ENCODE measurements at regions not wholly inside any gene's neighbourhood (a gene's known extent, or its start where the extent isn't known, plus 50 kb on each side); places are given as distances from the start of the nearest gene placed in this dataset.

DNA sequence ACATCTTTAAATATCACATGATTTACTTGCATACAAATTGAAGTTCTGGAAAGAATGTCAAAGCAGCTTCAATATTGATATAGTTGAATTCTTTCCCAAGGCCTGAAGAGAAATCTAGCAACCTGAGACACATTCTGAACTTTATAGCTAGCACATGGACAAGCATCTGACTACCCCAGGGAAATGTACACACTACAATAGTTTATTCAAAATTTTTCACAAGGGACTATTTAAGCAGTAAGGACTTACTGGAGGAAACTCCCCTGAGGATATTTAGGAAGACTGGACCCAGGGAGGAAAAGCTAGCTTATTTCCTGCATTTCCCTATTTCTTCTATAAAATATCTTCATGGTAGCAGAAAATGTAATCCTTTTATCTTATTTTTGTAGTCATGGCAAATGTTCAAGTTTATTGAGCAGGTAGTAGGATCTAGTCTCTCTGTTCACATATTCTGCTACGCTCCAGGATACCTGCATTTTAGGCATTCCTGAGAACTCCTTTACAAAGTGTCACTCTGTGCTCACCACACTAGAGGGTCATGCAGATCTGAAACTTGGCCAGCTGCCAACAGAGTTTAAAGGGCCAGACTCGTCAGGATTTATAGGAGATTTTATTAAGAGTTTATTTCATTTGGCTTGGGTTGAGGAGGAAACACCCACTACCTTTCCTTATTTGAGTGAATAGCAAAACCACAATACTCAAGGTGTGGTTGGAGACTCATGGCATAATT is 348.4 kb upstream of the FTMT start:
- no peaks in the 10 kb centered on the region for H3K27me3 ChIP-seq (ENCODE audit: control insufficient read depth, insufficient read depth, low read length)

DNA sequence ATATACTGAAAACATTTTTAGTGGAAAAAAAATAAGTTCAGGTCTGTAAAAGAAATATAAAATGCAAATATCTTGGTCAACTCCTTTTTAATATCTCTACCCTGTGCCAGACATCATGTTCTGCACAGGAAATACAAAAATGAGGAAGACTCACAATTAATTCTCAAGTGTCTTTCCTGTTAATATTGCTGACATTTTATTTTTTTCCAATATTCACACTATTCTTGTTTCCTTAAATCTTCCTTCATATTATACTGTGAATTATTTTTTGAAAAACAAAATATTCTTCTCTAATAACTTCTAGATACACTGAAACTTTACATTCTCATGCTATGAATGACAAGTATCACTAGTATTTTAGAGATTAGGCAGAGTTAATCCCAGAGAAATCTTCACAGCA is 334.7 kb upstream of the FTMT start:
- H3K4me2 ChIP-seq (ENCODE audit: low read length) = no peak overlapping the region
- H3K27me3 ChIP-seq (ENCODE audit: control insufficient read depth, insufficient read depth, low read length) = no peaks in the 10 kb centered on the region
- no peaks in the 10 kb centered on the region for H3K9me3 ChIP-seq (replicated peaks; ENCODE audit: low read length)
- no peak overlapping the region for H3K9ac ChIP-seq (ENCODE audit: low read depth, low read length)
- no peaks in the 10 kb centered on the region for H3K4me1 ChIP-seq (ENCODE audit: control insufficient read depth, insufficient read depth, low read length)
- no peak overlapping the region for H3K4me3 ChIP-seq (ENCODE audit: low read length)
- H3K36me3 ChIP-seq (ENCODE audit: insufficient read depth, low read length) = no peaks in the 10 kb centered on the region

More for the DNA sequence above, 348.4 kb upstream of the FTMT start:
- no peak overlapping the region for H3K9ac ChIP-seq (ENCODE audit: low read depth, low read length)
- no peak overlapping the region for H3K4me3 ChIP-seq (ENCODE audit: low read length)
- H3K4me1 ChIP-seq (ENCODE audit: control insufficient read depth, insufficient read depth, low read length) = no peaks in the 10 kb centered on the region
- no peaks in the 10 kb centered on the region for H3K9me3 ChIP-seq (replicated peaks; ENCODE audit: low read length)
- no peaks in the 10 kb centered on the region for H3K36me3 ChIP-seq (ENCODE audit: insufficient read depth, low read length)
- no peak overlapping the region for H3K4me2 ChIP-seq (ENCODE audit: low read length)

DNA sequence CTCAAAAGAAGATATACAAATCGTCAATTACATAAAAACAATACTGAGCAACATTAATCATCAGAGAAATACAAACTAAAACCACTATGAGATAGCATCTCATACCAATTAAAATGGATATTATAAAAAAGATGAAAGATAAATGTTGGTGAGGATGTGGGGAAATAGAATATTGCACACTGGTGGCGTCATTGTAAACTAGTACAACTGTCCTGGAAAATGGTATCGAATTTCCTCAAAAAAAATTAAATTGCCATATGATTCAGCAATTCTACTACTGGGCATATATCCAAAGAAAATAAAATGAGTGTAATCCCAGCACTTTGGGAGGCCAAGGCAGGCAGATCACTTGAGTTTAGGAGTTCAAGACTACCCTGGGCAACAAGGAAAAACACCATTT is 326.0 kb upstream of the FTMT start:
- H3K9ac ChIP-seq (ENCODE audit: low read depth, low read length) = no peak overlapping the region
- H3K4me3 ChIP-seq (ENCODE audit: low read length) = no peak overlapping the region
- H3K4me2 ChIP-seq (ENCODE audit: low read length) = no peak overlapping the region
- no peaks in the 10 kb centered on the region for H3K36me3 ChIP-seq (ENCODE audit: insufficient read depth, low read length)
- no peaks in the 10 kb centered on the region for H3K9me3 ChIP-seq (replicated peaks; ENCODE audit: low read length)
- H3K27me3 ChIP-seq (ENCODE audit: control insufficient read depth, insufficient read depth, low read length) = no peaks in the 10 kb centered on the region
- H3K4me1 ChIP-seq (ENCODE audit: control insufficient read depth, insufficient read depth, low read length) = no peaks in the 10 kb centered on the region

DNA sequence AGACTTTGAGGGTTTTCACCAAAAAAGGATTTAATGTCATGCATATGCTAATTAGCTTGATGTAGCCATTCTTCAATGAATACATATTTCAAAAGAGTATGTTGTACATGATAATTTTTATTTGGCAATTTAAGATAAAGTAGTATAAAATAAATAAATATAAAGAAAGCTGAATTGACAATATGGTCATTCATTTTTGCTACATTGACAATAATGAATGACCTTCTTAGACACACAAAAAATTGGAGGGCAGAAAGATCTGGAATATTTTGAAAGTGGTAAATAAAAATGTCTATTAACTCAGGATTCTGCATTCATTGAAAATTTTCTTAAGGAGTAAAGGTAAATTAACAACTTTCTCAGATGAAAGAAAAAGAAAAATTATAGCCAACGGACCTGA is 324.8 kb upstream of the FTMT start:
- no peaks in the 10 kb centered on the region for H3K36me3 ChIP-seq (ENCODE audit: insufficient read depth, low read length)
- no peak overlapping the region for H3K4me2 ChIP-seq (ENCODE audit: low read length)

DNA sequence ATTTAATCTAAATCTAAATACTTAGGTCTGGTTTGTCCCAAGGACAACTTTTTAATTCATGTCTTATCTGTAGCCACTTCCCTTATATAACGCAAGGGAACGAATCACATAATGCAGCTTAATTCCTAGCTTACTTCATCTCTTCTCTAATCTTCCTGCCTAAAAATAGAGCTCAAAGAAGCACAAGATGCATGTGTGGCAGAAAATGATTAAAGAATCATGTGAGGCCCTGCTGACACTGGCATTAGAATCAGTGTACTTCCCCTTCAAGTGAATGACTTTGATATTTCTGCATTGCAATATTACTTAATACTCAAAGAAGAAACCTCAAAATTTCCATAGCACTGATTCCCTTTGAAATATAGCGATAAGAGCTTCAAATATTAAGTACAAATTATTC is 317.9 kb upstream of the FTMT start:
- no peaks in the 10 kb centered on the region for H3K27me3 ChIP-seq (ENCODE audit: control insufficient read depth, insufficient read depth, low read length)
- H3K36me3 ChIP-seq (ENCODE audit: insufficient read depth, low read length) = no peaks in the 10 kb centered on the region
- no peak overlapping the region for H3K4me2 ChIP-seq (ENCODE audit: low read length)
- no peaks in the 10 kb centered on the region for H3K4me1 ChIP-seq (ENCODE audit: control insufficient read depth, insufficient read depth, low read length)
- H3K9ac ChIP-seq (ENCODE audit: low read depth, low read length) = no peak overlapping the region
- H3K4me3 ChIP-seq (ENCODE audit: low read length) = no peak overlapping the region
- no peaks in the 10 kb centered on the region for H3K9me3 ChIP-seq (replicated peaks; ENCODE audit: low read length)

More for the DNA sequence above, 324.8 kb upstream of the FTMT start:
- no peak overlapping the region for H3K9ac ChIP-seq (ENCODE audit: low read depth, low read length)
- H3K9me3 ChIP-seq (replicated peaks; ENCODE audit: low read length) = no peaks in the 10 kb centered on the region
- no peaks in the 10 kb centered on the region for H3K27me3 ChIP-seq (ENCODE audit: control insufficient read depth, insufficient read depth, low read length)
- H3K4me1 ChIP-seq (ENCODE audit: control insufficient read depth, insufficient read depth, low read length) = no peaks in the 10 kb centered on the region
- no peak overlapping the region for H3K4me3 ChIP-seq (ENCODE audit: low read length)

DNA sequence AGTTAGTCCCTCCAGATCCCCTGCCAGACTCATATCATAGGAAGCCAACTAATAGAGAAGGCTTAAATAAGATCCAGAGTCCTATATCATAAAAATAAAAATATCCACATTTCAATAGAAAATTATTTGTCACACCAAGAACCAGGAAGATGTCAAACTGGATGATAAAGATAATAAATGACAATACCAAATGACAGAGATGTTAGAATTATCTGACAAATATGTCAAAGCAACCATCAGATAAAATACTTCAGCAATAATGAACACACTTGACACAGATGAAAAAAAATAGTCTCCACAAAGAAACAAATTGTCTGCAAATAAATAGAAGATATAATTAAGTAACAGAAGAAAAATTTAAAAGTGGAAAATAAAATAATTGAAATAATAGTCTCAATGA is 300.7 kb upstream of the FTMT start:
- Histone ChIP-seq H3K36me3 (ENCODE audit: insufficient read depth, low read length) (no peaks in the 10 kb centered on the region), H3K4me1 (ENCODE audit: control insufficient read depth, insufficient read depth, low read length) (no peaks in the 10 kb centered on the region), H3K4me2 (ENCODE audit: low read length) (no peak overlapping the region), H3K4me3 (ENCODE audit: low read length) (no peak overlapping the region), H3K9ac (ENCODE audit: low read depth, low read length) (no peak overlapping the region), H3K27me3 (ENCODE audit: control insufficient read depth, insufficient read depth, low read length) (no peaks in the 10 kb centered on the region), H3K9me3 (replicated peaks; ENCODE audit: low read length) (no peaks in the 10 kb centered on the region)

DNA sequence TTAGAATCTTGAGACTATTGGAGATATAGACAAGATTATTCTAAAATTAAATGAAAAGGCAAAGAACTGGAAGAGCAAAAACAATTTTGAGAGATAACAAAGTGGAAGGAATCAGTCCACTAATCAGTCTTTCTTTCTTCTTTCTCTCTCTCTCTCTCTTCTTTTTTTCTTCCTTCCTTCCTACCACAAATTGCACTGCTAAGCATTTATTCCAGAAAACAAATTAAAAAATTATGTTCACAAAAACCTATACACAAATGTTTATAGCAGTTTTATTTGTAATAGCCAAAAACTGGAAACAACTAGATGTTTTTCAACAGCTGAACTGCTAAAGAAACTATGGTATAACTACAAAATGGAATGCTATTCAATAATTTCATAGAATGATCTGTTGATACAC is 291.9 kb upstream of the FTMT start:
- Histone ChIP-seq H3K4me3 (ENCODE audit: low read length) (no peak overlapping the region), H3K4me2 (ENCODE audit: low read length) (no peak overlapping the region), H3K4me1 (ENCODE audit: control insufficient read depth, insufficient read depth, low read length) (no peaks in the 10 kb centered on the region), H3K27me3 (ENCODE audit: control insufficient read depth, insufficient read depth, low read length) (no peaks in the 10 kb centered on the region), H3K9me3 (replicated peaks; ENCODE audit: low read length) (no peaks in the 10 kb centered on the region), H3K36me3 (ENCODE audit: insufficient read depth, low read length) (no peaks in the 10 kb centered on the region), H3K9ac (ENCODE audit: low read depth, low read length) (no peak overlapping the region)

DNA sequence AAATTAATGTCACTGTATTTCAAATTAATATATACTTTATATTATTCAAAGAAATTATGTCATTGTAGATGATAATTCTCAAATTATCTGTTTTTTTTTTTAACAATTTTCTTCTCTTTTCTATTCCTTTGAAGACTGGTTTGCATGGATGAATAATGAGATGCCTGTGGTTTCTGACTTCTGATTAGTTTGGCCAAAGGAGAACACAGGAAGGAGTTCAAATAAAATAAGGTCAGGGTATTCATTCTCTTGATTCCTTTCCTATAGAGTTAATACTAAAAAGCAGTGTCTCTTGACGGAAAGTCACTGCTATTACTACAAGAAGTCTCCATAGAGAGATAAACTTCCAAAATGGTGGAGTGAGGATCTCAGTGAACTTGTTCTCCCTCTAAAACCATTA is 279.6 kb upstream of the FTMT start:
- Histone ChIP-seq H3K9me3 (replicated peaks; ENCODE audit: low read length) (no peaks in the 10 kb centered on the region), H3K4me3 (ENCODE audit: low read length) (no peak overlapping the region), H3K4me1 (ENCODE audit: control insufficient read depth, insufficient read depth, low read length) (no peaks in the 10 kb centered on the region), H3K9ac (ENCODE audit: low read depth, low read length) (no peak overlapping the region), H3K36me3 (ENCODE audit: insufficient read depth, low read length) (no peaks in the 10 kb centered on the region), H3K4me2 (ENCODE audit: low read length) (no peak overlapping the region), H3K27me3 (ENCODE audit: control insufficient read depth, insufficient read depth, low read length) (no peaks in the 10 kb centered on the region)

DNA sequence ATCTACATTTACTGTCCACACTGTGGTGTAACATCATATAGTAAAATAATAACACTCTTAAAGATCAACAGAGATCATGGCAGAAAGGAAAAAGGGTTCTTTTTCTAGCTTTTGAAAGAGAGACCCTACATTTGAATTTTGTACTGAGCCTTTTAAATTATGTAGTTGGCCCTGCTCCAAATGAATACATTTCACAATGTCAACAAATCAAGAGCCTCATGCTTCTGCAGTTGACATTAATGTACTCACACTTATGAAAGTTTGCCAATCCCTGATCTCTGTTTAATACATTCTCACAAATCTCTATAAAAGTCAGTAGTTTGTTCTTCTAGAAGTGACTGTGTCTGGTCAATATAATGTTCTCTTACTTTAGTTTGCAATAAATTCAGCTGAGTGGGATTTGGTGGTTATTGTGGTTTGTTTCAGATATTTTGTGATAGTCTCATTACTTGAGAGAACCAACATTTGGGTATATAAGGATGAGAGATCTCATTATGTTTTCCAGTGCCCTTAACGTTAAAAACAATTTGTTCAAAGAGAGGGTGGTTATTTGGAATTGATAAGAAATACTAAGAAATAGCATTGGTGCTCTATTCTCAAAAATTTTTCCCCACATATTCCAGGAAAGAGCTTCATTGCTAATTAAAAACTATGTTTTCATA is 277.8 kb upstream of the FTMT start:
- Histone ChIP-seq H3K4me2 (ENCODE audit: low read length) (no peak overlapping the region), H3K36me3 (ENCODE audit: insufficient read depth, low read length) (no peaks in the 10 kb centered on the region), H3K4me1 (ENCODE audit: control insufficient read depth, insufficient read depth, low read length) (no peaks in the 10 kb centered on the region), H3K9me3 (replicated peaks; ENCODE audit: low read length) (no peaks in the 10 kb centered on the region), H3K9ac (ENCODE audit: low read depth, low read length) (no peak overlapping the region), H3K4me3 (ENCODE audit: low read length) (no peak overlapping the region), H3K27me3 (ENCODE audit: control insufficient read depth, insufficient read depth, low read length) (no peaks in the 10 kb centered on the region)

DNA sequence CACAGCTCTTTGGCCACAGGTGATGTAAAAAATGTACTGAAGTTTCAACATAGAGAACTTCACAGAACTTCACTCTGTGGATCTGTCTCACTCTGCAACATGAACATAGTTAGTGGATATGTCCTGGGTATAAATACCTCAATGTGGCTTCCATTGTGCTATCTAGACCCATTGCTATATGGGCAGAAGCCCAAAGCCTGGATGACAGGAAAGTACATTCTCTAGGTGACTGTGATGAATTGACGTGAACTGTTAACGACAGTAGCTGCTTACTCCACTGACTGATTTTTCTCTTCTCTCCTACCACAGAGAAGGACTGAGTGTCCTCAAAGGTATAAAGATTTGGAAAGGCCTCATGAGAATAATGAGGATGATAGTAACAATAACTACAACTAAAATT is 270.1 kb upstream of the FTMT start:
- no peaks in the 10 kb centered on the region for H3K4me1 ChIP-seq (ENCODE audit: control insufficient read depth, insufficient read depth, low read length)
- no peak overlapping the region for H3K4me3 ChIP-seq (ENCODE audit: low read length)
- no peak overlapping the region for H3K4me2 ChIP-seq (ENCODE audit: low read length)
- H3K9me3 ChIP-seq (replicated peaks; ENCODE audit: low read length) = no peaks in the 10 kb centered on the region
- H3K36me3 ChIP-seq (ENCODE audit: insufficient read depth, low read length) = no peaks in the 10 kb centered on the region
- H3K27me3 ChIP-seq (ENCODE audit: control insufficient read depth, insufficient read depth, low read length) = no peaks in the 10 kb centered on the region
- no peak overlapping the region for H3K9ac ChIP-seq (ENCODE audit: low read depth, low read length)

DNA sequence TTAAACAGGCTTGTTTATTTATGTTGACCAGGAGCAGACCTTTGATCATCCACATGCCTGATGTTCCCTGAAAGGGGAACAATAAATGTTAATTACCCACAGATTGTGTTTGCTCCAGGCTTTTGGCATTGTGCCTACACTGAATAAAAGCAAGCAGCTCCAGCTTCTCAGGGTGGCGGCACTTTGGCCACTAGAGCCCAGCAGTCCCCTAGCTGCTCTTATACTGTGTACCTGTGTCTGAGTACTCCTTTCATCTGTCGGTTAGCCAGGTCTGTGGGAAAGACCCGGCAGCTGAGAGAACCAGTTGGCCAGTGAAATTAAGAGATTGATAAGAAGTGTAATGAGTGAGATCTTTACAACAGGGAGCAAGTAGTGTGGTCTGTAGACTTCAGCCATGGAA is 254.8 kb upstream of the FTMT start:
- H3K36me3 ChIP-seq (ENCODE audit: insufficient read depth, low read length) = no peaks in the 10 kb centered on the region
- no peaks in the 10 kb centered on the region for H3K4me1 ChIP-seq (ENCODE audit: control insufficient read depth, insufficient read depth, low read length)
- no peak overlapping the region for H3K9ac ChIP-seq (ENCODE audit: low read depth, low read length)
- H3K4me3 ChIP-seq (ENCODE audit: low read length) = no peak overlapping the region
- no peaks in the 10 kb centered on the region for H3K9me3 ChIP-seq (replicated peaks; ENCODE audit: low read length)
- no peak overlapping the region for H3K4me2 ChIP-seq (ENCODE audit: low read length)
- no peaks in the 10 kb centered on the region for H3K27me3 ChIP-seq (ENCODE audit: control insufficient read depth, insufficient read depth, low read length)

DNA sequence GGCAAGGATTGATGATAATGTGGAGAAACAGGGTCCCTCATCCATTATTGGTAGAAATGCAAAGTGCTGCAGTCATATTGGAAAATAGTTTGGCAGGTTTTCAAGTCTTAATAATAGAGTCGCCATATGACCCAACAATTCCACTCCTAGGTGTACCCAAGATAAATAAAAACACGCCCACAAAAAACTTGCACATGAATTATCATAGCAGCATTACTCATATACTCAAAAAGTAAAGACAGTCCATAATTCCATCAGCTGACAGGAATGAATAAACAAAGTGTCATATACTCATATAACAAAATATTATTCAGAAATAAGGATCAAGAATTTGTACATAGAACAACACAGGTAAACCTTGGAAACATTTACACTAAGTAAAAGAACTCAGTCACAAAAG is 242.9 kb upstream of the FTMT start:
- Histone ChIP-seq H3K9me3 (replicated peaks; ENCODE audit: low read length) (no peaks in the 10 kb centered on the region), H3K27me3 (ENCODE audit: control insufficient read depth, insufficient read depth, low read length) (no peaks in the 10 kb centered on the region), H3K4me1 (ENCODE audit: control insufficient read depth, insufficient read depth, low read length) (no peaks in the 10 kb centered on the region), H3K36me3 (ENCODE audit: insufficient read depth, low read length) (no peaks in the 10 kb centered on the region), H3K4me2 (ENCODE audit: low read length) (no peak overlapping the region), H3K9ac (ENCODE audit: low read depth, low read length) (no peak overlapping the region), H3K4me3 (ENCODE audit: low read length) (no peak overlapping the region)
